ENCODE measurements at regions not wholly inside any gene's neighbourhood (a gene's known extent, or its start where the extent isn't known, plus 50 kb on each side); places are given as distances from the start of the nearest gene placed in this dataset.

GRCh38 chr5:74109344-74109743 is 483.3 kb downstream of the ARHGEF28 start:
- TF ChIP-seq EZH2phosphoT487 (IDR thresholded peaks at IDR 0.05; ENCODE audit: low read length) (no peak), CTCF (IDR thresholded peaks at IDR 0.05; ENCODE audit: low read length) (no peak)
